Vagina (tissue), 2 donors: ENCODE measurements at regions not wholly inside any gene's neighbourhood (a gene's known extent, or its start where the extent isn't known, plus 50 kb on each side); places are given as distances from the start of the nearest gene placed in this dataset.

Experiments
- CTCF ChIP-seq, 3 experiments: fragments of 450-650 bp in 2 of 3; fragments of 200-600 bp in 1 of 3; sonication (generic) in 1 of 3; IDR thresholded peaks; one replicate each; pipeline ENCODE4 v1.5.1; 2017 to 2019; ENCODE audit warnings: antibody characterized with exemption in 3 of 3, mild to moderate bottlenecking in 2 of 3, moderate library complexity in 2 of 3
- POLR2A ChIP-seq, 2 donors: fragments of 450-650 bp; IDR thresholded peaks; one replicate each; pipeline ENCODE4 v1.6.1; 2017; ENCODE audit warnings: antibody characterized with exemption in 2 of 2, mild to moderate bottlenecking in 2 of 2, moderate library complexity in 2 of 2
- POLR2AphosphoS5 ChIP-seq, 2 donors: sonication (generic); formaldehyde crosslinking; IDR thresholded peaks; one replicate each; pipeline ENCODE4 v1.9.0; 2017; ENCODE audit warnings: antibody characterized with exemption in 2 of 2, mild to moderate bottlenecking in 2 of 2, low read depth in 1 of 2; ENCODE audit not compliant: insufficient read depth in 1 of 2

- TF ChIP-seq POLR2A (IDR thresholded peaks at IDR 0.05) (no peak), CTCF (IDR thresholded peaks at IDR 0.05) (no peak), POLR2AphosphoS5 (IDR thresholded peaks at IDR 0.05; ENCODE audit: insufficient read depth in 1 of 2, low read depth in 1 of 2) (no peak)
Observed at GRCh38 chr9:96087669-96088299, 212.3 kb downstream of the ERCC6L2 start.
